Epithelial cell of esophagus (primary cell): ENCODE measurements at regions not wholly inside any gene's neighbourhood (a gene's known extent, or its start where the extent isn't known, plus 50 kb on each side); places are given as distances from the start of the nearest gene placed in this dataset.
"Not testable (repeated sequence)": the region's sequence is repeated elsewhere in the genome, so short reads cannot be mapped to it uniquely, and the experiment has no call there.

Source experiments
- DNase-seq: peaks from one replicate; pipeline ENCODE4 v3.0.0; 2010; ENCODE audit warnings: low read depth
- H3K4me3 ChIP-seq: 2 replicates; pipeline ENCODE4 v1.5.1; 2011; ENCODE audit warnings: mild to moderate bottlenecking, low read length, control low read depth
- CTCF ChIP-seq: IDR thresholded peaks from 2 replicates; pipeline ENCODE4 v1.5.1; 2011; ENCODE audit warnings: low read depth, mild to moderate bottlenecking, low read length, control low read depth, inconsistent platforms; ENCODE audit not compliant: insufficient read depth; ENCODE audit errors: missing control alignments

- H3K4me3 ChIP-seq, result no peak overlapping the region
- no peak for DNase-seq
- TF ChIP-seq CTCF, result no peak
Measured at GRCh38 chr20:12566596-12566995, 442.2 kb upstream of the SPTLC3 start.

- H3K4me3 ChIP-seq, result no peak overlapping the region
- peak; percentile 52 for TF ChIP-seq CTCF
- DNase-seq, result peak; percentile 51
Measured at GRCh38 chr20:12570371-12570770, 438.4 kb upstream of the SPTLC3 start.

GRCh38 chr20:12573442-12573841 lies 435.3 kb upstream of the SPTLC3 start:
- no peak overlapping the region for H3K4me3 ChIP-seq
- DNase-seq, result peak; percentile 30
- no peak for TF ChIP-seq CTCF

DNA sequence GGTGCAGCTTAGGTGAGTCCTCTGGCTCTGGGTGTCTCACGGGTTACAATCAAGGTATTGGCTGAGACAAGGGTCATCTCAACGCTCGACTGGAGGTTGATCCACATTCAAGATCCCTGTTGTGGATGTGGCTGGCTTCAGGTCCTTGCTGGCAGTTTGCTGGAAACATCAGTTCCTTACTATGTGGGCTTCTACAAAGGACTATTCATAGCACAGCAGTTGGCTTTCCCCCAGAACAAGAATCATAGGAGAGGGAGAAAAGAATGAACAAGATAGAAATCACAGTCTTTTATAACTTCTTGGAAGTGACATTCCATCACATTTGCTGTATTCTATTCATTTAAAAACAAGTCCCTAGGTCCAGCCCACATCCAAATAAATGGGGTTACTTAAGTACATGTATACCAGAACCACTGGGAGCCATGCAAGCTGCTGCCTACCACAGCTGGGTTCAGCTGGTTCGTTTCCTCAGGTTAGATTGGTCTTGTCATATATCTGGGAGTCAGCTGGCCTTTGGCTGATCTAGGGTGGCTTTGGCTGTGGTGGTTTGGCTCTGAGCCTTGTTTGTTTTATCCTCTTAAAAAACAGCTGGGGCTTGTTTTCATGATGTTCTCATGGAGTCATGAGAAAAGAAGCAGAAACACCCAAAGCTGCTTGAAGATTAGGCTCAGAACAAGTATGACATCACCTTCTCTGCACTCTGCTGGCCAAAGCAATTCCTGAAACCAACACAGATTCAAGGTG lies 433.2 kb upstream of the SPTLC3 start:
- TF ChIP-seq CTCF, result no peak
- peak; percentile 45 for DNase-seq
- H3K4me3 ChIP-seq, result no peak overlapping the region

DNA sequence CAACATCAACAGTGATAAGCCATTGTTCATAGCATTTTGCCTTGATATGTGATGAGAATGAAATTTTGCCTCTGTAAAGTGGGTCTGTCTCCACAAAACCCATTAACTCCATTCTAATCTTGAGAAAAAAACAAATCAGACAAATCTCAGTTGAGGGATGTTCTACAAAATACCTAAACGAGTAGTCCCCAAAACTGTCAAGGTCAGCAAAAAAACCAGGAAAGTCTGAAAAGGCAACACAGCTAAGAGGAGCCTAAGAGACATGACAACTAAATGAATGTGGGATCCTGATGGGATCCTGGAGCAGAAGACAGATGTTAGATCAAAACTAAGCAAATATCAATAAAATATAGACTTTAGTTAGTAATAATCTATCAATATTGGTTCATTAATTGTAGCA lies 431.6 kb upstream of the SPTLC3 start:
- TF ChIP-seq CTCF, result no peak
- no peak overlapping the region for H3K4me3 ChIP-seq
- no peak for DNase-seq

GRCh38 chr20:12581644-12582289 lies 427.0 kb upstream of the SPTLC3 start:
- no peak for TF ChIP-seq CTCF
- no peak overlapping the region for H3K4me3 ChIP-seq
- no peak for DNase-seq

DNA sequence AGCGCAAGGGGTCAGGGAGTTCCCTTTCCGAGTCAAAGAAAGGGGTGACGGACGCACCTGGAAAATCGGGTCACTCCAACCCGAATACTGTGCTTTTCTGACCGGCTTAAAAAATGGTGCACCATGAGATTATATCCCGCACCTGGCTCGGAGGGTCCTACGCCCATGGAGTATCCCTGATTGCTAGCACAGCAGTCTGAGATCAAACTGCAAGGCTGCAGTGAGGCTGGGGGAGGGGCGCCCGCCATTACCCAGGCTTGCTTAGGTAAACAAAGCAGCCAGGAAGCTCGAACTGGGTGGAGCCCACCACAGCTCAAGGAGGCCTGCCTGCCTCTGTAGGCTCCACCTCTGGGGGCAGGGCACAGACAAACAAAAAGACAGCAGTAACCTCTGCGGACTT lies 426.1 kb upstream of the SPTLC3 start:
- H3K4me3 ChIP-seq, DNase-seq: not testable (repeated sequence)
